ENCODE measurements at regions not wholly inside any gene's neighbourhood (a gene's known extent, or its start where the extent isn't known, plus 50 kb on each side); places are given as distances from the start of the nearest gene placed in this dataset.

DNA sequence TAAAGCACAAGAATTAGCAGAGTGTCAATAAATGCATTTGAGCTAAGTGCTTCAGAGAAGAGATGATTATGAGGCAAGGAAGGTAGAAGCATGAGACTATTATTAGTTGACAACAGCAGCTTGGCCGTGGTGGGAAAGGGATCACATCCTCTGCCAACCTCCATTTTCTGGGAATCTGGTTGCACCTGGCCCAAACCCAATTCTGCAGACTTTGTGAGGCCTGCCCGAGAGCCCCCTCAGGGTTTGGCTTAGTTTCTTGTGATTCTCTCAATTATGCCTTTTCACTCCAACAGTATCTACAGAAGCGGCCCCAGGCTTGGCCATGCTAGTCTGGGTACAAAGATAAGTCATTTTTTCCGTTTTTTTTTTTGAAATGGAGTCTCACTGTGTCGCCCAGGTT, 111.0 kb upstream of the B3GAT2 start:
- TF ChIP-seq ZNF384 (IDR thresholded peaks at IDR 0.05): no peak
- TF ChIP-seq BHLHE40 (IDR thresholded peaks at IDR 0.05; ENCODE audit: borderline replicate concordance): no peak
- TF ChIP-seq PKNOX1 (IDR thresholded peaks at IDR 0.05): no peak
- no peak for TF ChIP-seq FOXM1 (IDR thresholded peaks at IDR 0.05; ENCODE audit: borderline replicate concordance)
